ENCODE measurements at regions not wholly inside any gene's neighbourhood (a gene's known extent, or its start where the extent isn't known, plus 50 kb on each side); places are given as distances from the start of the nearest gene placed in this dataset.
A peak's percentile ranks its signal among the peaks of the same experiment; 100 is the strongest.

DNA sequence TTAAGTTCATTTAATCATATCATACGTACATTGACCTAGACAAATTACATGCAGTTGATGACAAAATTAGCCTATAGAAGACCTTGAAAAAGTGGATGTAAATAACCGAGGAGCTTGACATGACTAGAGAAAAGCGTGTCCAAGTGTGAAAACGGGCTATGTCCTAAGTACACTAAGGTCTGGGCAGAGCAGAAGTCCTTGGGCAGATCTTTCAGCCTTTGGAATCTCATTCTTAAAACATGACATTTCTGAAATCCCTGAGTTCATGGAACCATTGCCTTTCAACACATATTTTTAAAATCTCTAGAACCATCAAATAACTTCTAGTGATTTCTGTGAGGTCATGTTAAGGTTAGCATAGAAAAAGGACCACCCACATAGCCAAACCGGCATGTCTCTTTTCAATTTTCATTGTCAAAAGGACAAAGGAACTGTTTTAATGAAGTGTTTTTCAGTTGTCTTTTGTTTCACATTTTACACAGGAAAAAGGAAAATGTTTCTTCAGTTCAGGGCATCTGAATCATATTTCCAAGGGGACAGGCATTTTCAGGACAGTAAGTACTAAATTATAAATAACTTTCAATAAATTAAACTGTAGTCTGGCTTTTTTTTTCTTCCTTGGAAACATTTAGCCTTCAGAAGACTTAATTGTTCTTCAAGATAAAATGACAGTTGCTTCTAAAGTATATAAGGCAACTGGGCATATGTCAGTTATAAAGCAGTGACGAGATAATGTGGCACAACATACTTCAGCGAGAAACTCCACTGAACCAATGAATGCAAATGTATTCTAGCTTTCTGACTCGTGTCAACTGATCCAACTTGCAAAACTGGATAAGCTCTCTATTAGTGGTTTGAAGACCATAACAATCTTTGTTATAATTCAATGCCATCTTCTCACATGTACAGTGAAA is 416.8 kb downstream of the NFIB start:
- no peak for DNase-seq (ENCODE audit: low spot score)

DNA sequence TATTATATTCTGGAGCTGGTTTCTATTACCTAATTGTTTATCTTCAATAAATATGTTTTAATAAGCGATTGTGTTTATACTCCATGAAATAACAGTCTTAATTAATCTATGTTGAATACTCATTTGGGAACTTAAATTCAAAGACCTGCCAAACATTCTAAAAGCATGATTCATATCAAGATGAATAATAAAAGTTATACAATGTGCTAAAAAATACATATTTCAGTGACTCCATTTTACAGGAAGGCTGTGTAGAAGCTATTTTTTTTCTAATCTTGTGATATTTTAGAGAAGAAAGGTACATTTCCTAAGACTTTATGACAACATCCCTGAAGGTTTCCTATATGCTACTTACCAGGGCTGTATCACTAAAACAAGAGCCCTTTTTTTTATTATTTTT is 417.9 kb downstream of the NFIB start:
- DNase-seq (ENCODE audit: low spot score), result no peak

DNA sequence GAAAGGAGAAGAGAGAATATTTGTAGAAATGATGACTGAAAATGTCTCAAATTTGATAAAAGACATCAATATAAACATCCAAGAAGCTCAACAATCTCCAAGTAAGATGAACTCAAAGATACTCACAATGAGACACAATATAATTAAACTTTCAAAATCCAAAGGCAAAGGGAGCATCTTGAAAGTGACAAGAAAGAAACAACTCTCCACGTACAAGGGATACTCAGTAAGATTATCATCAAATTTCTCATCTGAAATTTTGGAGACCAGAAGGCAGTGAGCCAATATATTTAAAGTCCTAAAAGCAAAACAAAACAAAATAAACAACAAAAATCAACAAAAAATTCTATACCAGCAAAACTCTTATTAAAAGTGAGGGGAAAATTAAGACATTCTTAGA is 428.7 kb downstream of the NFIB start:
- no peak for DNase-seq (ENCODE audit: low spot score)

DNA sequence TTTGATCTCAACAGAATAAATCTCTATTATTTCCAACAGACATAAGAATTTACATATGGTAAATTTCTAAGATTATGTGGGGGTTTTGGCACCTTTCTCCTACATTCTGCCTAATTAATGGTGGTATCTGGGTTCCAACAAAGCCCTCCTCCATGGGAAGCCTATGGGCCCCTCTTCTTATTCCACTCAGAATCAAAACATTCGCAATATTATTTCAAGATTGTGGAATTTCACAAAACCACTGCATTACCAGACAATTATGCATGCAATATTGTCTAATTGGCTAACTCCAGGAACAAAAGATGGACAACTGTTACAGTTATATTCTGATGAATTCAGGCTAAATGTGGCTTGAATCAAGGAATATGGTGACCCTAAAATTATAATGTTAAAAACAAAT is 434.0 kb downstream of the NFIB start:
- no peak for DNase-seq (ENCODE audit: low spot score)

- DNase-seq (ENCODE audit: low spot score), result no peak
These were observed 434.9 kb downstream of the NFIB start for GRCh38 chr9:13879011-13879410.

GRCh38 chr9:13878241-13878711 is 435.7 kb downstream of the NFIB start:
- no peak for DNase-seq (ENCODE audit: low spot score)

GRCh38 chr9:13876741-13877140 is 437.2 kb downstream of the NFIB start:
- no peak for DNase-seq (ENCODE audit: low spot score)

DNA sequence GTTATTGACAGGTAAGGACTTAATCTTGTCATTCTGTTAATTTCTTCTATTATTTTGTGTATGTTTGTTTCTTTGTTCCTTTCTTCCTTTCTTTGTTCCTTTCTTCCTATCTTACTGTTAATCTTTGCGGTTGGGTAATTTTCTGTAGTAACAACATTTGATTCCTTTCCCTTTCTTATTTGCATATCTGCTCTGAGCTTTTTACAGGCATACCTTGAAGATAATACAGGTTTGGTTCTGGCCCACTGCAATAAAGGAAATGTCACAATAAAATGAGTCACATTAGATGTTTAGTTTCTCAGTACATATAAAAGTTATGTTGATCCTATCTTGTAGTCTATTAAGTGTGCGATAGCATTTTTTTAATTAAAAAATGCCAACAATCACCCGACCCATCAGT is 440.7 kb downstream of the NFIB start:
- no peak for DNase-seq (ENCODE audit: low spot score)

- DNase-seq (ENCODE audit: low spot score), result no peak
These were observed 445.6 kb downstream of the NFIB start for GRCh38 chr9:13868336-13868735.

DNA sequence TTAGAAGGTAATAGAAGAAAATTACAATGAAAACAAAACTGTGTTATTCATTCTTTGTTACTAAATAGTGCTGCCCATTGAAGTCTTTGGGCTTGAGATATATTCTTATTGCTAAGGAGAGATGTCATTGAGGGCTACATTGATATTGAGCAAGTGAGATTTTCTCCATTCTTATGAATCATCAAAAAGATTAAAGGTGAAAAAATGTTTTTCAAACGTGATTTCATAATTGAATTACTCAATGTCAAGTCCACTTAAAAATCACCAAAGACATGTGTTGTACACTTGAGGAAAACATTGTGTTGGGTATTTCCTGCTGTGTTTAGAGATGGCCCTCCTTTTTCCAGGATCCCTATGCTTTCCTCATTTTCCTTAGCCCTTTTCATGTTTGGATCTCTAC is 448.1 kb downstream of the NFIB start:
- no peak for DNase-seq (ENCODE audit: low spot score)

- DNase-seq (ENCODE audit: low spot score), result peak; percentile 23
These were observed 450.8 kb downstream of the NFIB start for GRCh38 chr9:13863112-13863511.

- DNase-seq (ENCODE audit: low spot score), result no peak
These were observed 451.3 kb downstream of the NFIB start for GRCh38 chr9:13862654-13863053.

GRCh38 chr9:13860946-13861640 is 452.8 kb downstream of the NFIB start:
- no peak for DNase-seq (ENCODE audit: low spot score)

DNA sequence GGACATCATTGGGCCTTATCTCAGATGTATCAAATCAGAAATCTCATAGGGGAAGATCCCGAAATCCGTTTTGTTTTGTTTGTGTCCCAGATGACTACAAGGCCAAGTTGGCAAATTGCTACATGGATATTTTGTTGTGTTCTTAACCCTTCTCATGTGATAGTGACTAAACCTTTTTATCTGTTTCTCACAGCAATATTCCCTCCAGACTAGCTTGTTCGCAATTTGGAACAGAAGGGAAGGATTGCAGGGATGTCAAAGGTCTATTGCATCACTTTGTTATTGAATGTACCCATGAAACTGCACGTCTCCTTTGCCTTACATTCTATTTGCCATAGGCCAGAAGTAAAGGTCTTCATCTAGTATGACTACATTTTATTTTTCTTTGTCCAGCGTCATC is 453.9 kb downstream of the NFIB start:
- no peak for DNase-seq (ENCODE audit: low spot score)

- DNase-seq (ENCODE audit: low spot score), result no peak
These were observed 456.4 kb downstream of the NFIB start for GRCh38 chr9:13857521-13857920.

GRCh38 chr9:13847270-13847669 is 466.7 kb downstream of the NFIB start:
- no peak for DNase-seq (ENCODE audit: low spot score)

DNA sequence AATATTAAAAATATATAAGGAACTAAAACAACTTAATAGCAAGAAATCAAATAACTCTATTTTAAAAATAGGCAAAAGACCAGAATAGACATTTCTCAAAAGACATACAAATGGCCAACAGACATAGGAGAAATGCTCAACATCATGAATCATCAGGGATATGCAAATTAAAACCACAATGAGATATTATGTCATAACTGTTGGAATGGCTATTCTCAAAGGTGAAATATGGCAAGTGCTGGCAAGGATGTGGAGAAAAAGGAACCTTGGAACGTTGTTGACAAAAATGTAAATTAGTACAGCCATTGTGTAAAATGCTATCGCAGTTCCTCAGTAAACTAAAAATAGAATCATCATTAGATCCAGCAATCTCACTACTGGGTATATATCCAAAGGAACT is 468.5 kb downstream of the NFIB start:
- DNase-seq (ENCODE audit: low spot score), result no peak

DNA sequence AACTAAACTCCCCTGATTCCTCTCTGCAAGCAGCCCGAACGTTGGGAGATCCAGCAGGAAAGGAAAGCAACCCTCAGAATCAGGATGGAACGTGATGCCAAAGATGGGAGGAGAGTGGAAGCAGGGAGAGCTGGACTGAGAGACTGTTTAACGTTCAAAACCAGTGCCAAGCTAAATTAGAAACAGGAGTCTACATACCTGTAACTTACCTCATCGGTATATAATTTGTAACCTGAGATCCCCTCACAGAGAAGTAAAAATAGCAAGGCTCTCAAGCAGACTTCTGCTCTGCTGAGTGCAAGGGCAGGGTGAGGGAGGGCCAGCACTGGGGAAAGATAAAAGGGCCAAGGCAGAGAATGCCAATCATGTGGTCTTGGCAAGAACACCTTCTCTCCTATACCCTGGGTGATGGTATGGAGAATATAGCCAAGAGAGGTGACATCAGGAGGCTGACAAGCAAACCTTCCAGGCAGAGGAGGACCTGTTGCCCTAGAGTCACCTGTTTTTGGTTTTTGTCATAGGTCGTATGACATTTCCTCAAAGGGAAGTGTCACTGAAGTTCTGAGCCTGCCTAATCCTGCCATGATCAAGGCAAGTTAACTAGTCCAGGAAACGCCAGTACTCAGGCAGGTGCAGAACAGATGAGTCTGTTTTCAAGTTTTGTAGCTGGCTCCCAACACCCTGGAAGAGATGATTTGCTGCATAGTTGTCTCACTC is 472.0 kb downstream of the NFIB start:
- DNase-seq (ENCODE audit: low spot score), result no peak

DNA sequence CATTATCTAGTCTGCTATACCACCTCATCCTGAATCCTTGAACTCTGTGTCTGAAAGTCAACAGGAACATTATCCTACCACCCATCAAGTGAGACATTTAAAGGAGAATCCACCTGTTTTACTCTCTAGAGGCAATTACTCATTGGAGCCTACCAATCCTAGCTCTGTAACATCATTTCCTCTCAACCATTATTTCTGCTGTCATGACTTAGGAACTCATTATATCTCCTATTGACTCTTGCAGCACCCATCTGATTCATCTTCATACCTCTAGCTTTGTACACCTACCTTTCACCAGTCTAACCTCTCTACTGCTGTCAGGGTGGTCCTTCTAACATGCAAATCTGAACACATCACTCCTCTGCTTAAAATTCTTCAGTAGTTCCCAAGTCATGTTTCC is 481.5 kb downstream of the NFIB start:
- DNase-seq (ENCODE audit: low spot score), result no peak

DNA sequence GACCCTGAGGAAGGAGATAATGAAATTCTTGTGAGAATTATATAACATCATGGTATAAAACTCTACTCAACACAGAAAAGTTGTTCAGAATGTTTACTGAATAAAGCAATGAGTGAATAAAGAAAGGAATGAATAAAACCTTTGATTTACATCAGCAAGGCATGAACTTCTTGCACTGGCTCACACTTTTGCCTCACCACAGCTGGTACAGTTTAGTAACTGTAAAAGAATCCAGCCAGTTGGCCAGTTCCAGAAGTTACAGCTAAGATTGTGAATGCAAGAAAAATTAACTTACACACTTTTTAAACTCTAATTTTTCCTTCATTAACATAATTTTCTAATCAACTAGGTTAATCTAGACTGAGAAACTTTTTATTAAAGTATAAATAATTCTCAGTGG is 490.9 kb downstream of the NFIB start:
- DNase-seq (ENCODE audit: low spot score), result no peak

GRCh38 chr9:13817754-13818278 is 496.1 kb downstream of the NFIB start:
- no peak for DNase-seq (ENCODE audit: low spot score)

DNA sequence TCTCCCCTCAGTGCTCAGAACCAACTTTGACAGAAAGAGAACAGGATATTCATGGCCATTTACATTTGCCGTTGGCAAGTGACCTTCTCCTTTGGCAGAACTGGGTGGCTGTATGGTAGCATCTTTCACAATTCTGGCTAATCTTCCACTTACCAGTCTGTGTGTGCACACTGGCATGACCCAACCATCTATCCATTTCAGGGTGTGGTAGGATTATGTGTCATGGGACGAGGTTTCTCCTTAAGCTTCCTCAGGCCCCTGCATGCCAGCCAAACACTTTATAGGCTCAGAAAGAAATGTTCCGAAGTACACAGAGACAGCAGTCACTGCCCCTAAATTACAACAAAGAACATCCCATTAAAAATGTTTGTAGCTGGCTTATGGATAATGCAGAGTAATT is 497.1 kb downstream of the NFIB start:
- no peak for DNase-seq (ENCODE audit: low spot score)
